ENCODE measurements at regions not wholly inside any gene's neighbourhood (a gene's known extent, or its start where the extent isn't known, plus 50 kb on each side); places are given as distances from the start of the nearest gene placed in this dataset.
"Not testable (repeated sequence)": the region's sequence is repeated elsewhere in the genome, so short reads cannot be mapped to it uniquely, and the experiment has no call there.

DNA sequence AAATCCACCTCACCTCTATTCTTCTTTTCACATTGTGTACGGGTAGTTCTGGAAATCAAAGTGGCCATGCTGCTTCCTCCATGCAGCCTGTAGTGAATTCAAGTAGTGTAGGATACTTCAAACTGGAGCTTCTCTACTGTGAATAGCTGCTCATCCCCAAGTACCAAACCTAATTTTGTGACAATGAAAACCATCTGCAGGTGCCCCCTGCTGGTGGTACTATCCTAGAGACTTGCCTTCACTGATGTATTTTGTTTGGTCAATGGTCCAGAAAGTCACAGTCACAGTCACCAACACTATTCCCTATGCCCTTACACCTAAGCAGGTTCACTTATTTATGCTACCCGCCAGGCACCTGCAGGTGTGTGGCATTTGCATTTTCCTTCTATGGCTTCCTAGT lies 170.0 kb upstream of the NBPF19 start:
- not testable (repeated sequence) for TF ChIP-seq CTCF, POLR2A, POLR2AphosphoS5 (IDR thresholded peaks at IDR 0.05)

Data from breast epithelium (tissue), 3 donors.